Fibroblast of mammary gland (primary cell): ENCODE measurements at regions not wholly inside any gene's neighbourhood (a gene's known extent, or its start where the extent isn't known, plus 50 kb on each side); places are given as distances from the start of the nearest gene placed in this dataset.

Experiments
- DNase-seq: peaks from one replicate; pipeline ENCODE4 v3.0.0-alpha.2; 2010; ENCODE audit warnings: low read depth
- H3K4me3 ChIP-seq: 2 replicates; pipeline ENCODE4 v1.5.1; 2011; ENCODE audit warnings: low read depth, mild to moderate bottlenecking, low read length, moderate library complexity; ENCODE audit not compliant: control insufficient read depth
- CTCF ChIP-seq: conservative IDR thresholded peaks from 2 replicates; pipeline ENCODE4 v1.5.1; 2011; ENCODE audit warnings: low read depth, low read length, inconsistent platforms; ENCODE audit not compliant: control insufficient read depth, insufficient read depth

GRCh38 chr13:72062566-72062965 is 195.6 kb upstream of the DACH1 start:
- no peak for TF ChIP-seq CTCF
- H3K4me3 ChIP-seq, result no peak overlapping the region
- no peak for DNase-seq

- DNase-seq, result no peak
- H3K4me3 ChIP-seq, result no peak overlapping the region
- TF ChIP-seq CTCF, result no peak
These were observed 194.6 kb upstream of the DACH1 start for GRCh38 chr13:72061613-72062012.

- H3K4me3 ChIP-seq, result no peak overlapping the region
- no peak for TF ChIP-seq CTCF
- DNase-seq, result no peak
These were observed 183.2 kb upstream of the DACH1 start for GRCh38 chr13:72050251-72050650.

GRCh38 chr13:72043366-72043765 is 176.4 kb upstream of the DACH1 start:
- H3K4me3 ChIP-seq, result no peak overlapping the region
- no peak for TF ChIP-seq CTCF
- no peak for DNase-seq

GRCh38 chr13:72041165-72041564 is 174.2 kb upstream of the DACH1 start:
- no peak overlapping the region for H3K4me3 ChIP-seq
- TF ChIP-seq CTCF, result no peak
- DNase-seq, result no peak

- TF ChIP-seq CTCF, result no peak
- no peak for DNase-seq
- no peak overlapping the region for H3K4me3 ChIP-seq
These were observed 172.1 kb upstream of the DACH1 start for GRCh38 chr13:72039126-72039525.

GRCh38 chr13:72029981-72030380 is 163.0 kb upstream of the DACH1 start:
- no peak overlapping the region for H3K4me3 ChIP-seq

More at GRCh38 chr13:72029981-72030380, 163.0 kb upstream of the DACH1 start:
- no peak for DNase-seq
- no peak for TF ChIP-seq CTCF
